Left ventricle myocardium inferior (tissue), 1 donor: ENCODE measurements at regions not wholly inside any gene's neighbourhood (a gene's known extent, or its start where the extent isn't known, plus 50 kb on each side); places are given as distances from the start of the nearest gene placed in this dataset.

Experiments used
- DNase-seq: peaks from one replicate; pipeline ENCODE4 v3.0.0-alpha.2; 2020
- H3K27ac ChIP-seq: fragments of 200-600 bp; replicated peaks from 2 replicates; pipeline ENCODE4 v1.8.0; 2021
- H3K27me3 ChIP-seq: fragments of 200-600 bp; 2 replicates; pipeline ENCODE4 v1.8.0; 2021; ENCODE audit warnings: low read depth
- H3K36me3 ChIP-seq: fragments of 200-600 bp; 2 replicates; pipeline ENCODE4 v1.8.0; 2021
- H3K4me1 ChIP-seq: fragments of 200-600 bp; 2 replicates; pipeline ENCODE4 v1.8.0; 2021
- H3K4me3 ChIP-seq: fragments of 200-600 bp; 2 replicates; pipeline ENCODE4 v1.8.0; 2021; ENCODE audit warnings: mild to moderate bottlenecking, moderate library complexity
- H3K9me3 ChIP-seq: fragments of 200-600 bp; replicated peaks from 2 replicates; pipeline ENCODE4 v1.8.0; 2021
- CTCF ChIP-seq: fragments of 200-600 bp; IDR thresholded peaks from 2 replicates; pipeline ENCODE4 v1.8.0; 2021; ENCODE audit warnings: antibody characterized with exemption, mild to moderate bottlenecking, borderline replicate concordance
- intact Hi-C: fragments of 100-400 bp; cut with micrococcal nuclease; formaldehyde crosslinking; loops from one replicate; pipeline ENCODE4 v1.11.0; 2022
- donor health status: DM: no; HTN: yes; CAD: no; lungs with severe emphysema.

DNA sequence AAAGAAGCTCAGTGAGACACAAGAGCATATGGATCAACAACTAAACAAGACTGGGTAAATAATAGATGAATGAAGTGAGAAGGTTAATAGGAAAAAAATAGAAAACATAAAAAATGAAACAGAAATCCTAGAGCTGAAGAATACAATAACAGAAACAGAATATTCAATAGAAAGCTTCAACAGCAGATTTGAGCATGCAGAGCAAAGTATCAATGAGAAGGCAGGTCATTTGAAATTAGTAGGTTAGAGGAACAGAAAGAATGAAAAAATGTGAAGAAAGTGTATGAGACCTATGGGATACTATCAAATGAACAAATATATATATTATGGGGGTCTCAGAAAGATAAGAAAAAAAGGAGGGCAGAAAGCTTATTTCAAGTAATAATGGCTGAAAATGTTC is 362.9 kb upstream of the POU3F2 start:
- no peak overlapping the region for H3K4me3 ChIP-seq
- intact Hi-C loops: no loop called here
- no peaks in the 10 kb centered on the region for H3K27me3 ChIP-seq
- TF ChIP-seq CTCF: no peak
- H3K9me3 ChIP-seq: peaks cover 20% of the 10 kb centered on the region
- no peaks in the 10 kb centered on the region for H3K4me1 ChIP-seq
- DNase-seq: no peak
- no peaks in the 10 kb centered on the region for H3K36me3 ChIP-seq
- no peak overlapping the region for H3K27ac ChIP-seq

DNA sequence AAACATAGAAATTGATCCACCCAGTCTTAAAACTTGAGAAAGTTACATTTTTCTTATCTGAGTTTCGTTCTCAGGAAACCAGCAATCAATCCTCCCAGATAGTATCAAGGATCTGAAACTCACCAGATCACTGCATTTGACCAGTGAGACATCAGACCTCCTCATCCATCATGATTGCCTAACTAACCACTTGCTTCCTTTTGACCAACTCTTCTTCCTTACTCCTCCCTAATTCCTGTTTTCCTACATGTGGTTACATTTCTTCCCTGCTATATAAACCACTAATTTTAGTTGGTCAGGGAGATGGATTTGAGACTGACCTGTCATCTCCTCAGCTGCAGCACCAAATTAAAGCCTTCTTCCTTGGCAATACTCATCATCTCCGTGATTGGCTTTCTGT is 357.1 kb upstream of the POU3F2 start:
- H3K27me3 ChIP-seq: no peaks in the 10 kb centered on the region
- intact Hi-C loops: no loop called here
- no peaks in the 10 kb centered on the region for H3K36me3 ChIP-seq

DNA sequence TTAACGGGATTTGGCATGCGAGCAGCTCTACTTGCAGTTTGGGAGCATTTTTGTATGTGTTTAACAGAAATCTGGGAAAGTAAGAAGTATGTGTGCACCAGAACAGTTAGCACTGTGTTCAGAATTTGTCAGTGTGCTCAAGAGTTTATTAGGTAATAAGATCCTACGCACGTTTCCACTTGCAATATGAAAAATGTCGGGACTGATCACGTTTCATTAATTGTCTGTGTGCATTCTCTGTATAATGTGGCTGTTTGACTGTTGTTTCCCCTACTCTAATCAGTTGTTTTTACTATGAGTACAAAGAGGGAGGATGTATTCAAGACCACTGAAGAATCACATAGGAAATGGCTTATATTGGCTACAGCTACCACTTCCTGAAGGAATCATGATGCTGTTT is 349.7 kb upstream of the POU3F2 start:
- H3K27ac ChIP-seq: no peak overlapping the region
- H3K27me3 ChIP-seq: no peaks in the 10 kb centered on the region
- no peak for DNase-seq
- H3K36me3 ChIP-seq: no peaks in the 10 kb centered on the region
- no peak overlapping the region for H3K4me3 ChIP-seq
- H3K4me1 ChIP-seq: no peaks in the 10 kb centered on the region
- TF ChIP-seq CTCF: no peak
- peaks cover 4% of the 10 kb centered on the region for H3K9me3 ChIP-seq
- intact Hi-C loops: no loop called here

More for the DNA sequence above, 357.1 kb upstream of the POU3F2 start:
- Histone ChIP-seq H3K27ac (no peak overlapping the region), H3K9me3 (peaks cover 7% of the 10 kb centered on the region), H3K4me3 (no peak overlapping the region), H3K4me1 (no peaks in the 10 kb centered on the region)
- TF ChIP-seq CTCF: no peak
- DNase-seq: no peak

GRCh38 chr6:98485593-98485992 is 348.8 kb upstream of the POU3F2 start:
- no peaks in the 10 kb centered on the region for H3K4me1 ChIP-seq
- no peaks in the 10 kb centered on the region for H3K36me3 ChIP-seq
- intact Hi-C loops: no loop called here
- H3K27ac ChIP-seq: no peak overlapping the region
- no peaks in the 10 kb centered on the region for H3K27me3 ChIP-seq
- no peak for DNase-seq
- peaks cover 4% of the 10 kb centered on the region for H3K9me3 ChIP-seq
- no peak overlapping the region for H3K4me3 ChIP-seq
- no peak for TF ChIP-seq CTCF

GRCh38 chr6:98486057-98486456 is 348.3 kb upstream of the POU3F2 start:
- TF ChIP-seq CTCF: no peak
- intact Hi-C loops: no loop called here

GRCh38 chr6:98487612-98488011 is 346.8 kb upstream of the POU3F2 start:
- TF ChIP-seq CTCF: no peak
- Histone ChIP-seq H3K4me3 (no peak overlapping the region), H3K9me3 (no peaks in the 10 kb centered on the region), H3K4me1 (no peaks in the 10 kb centered on the region), H3K27ac (no peak overlapping the region), H3K27me3 (no peaks in the 10 kb centered on the region), H3K36me3 (no peaks in the 10 kb centered on the region)
- intact Hi-C loops: no loop called here
- no peak for DNase-seq

More at GRCh38 chr6:98486057-98486456, 348.3 kb upstream of the POU3F2 start:
- Histone ChIP-seq H3K27ac (no peak overlapping the region), H3K4me1 (no peaks in the 10 kb centered on the region), H3K4me3 (no peak overlapping the region), H3K36me3 (no peaks in the 10 kb centered on the region), H3K9me3 (peaks cover 3% of the 10 kb centered on the region), H3K27me3 (no peaks in the 10 kb centered on the region)
- DNase-seq: no peak
